K562 (cell line): ENCODE measurements at regions not wholly inside any gene's neighbourhood (a gene's known extent, or its start where the extent isn't known, plus 50 kb on each side); places are given as distances from the start of the nearest gene placed in this dataset.

ENCODE experiments used
- ATAC-seq: fragments of 200-7000 bp; cut with Tn5 transposase; 3 replicates; pipeline ENCODE4 v1.9.1; 2020; ENCODE audit warnings: moderate library complexity
- BruUV-seq: library from RNA; stranded (reverse); fragments of 400-500 nt; replicated peaks from 2 replicates; lab custom pipeline; 2021; lab: Mats Ljungman, UMichigan
- CTCF ChIA-PET: fragments of 300-600 bp; formaldehyde crosslinking; extraction: SDS; loops from one replicate; lab custom pipeline; 2021; ENCODE audit warnings: low intra/inter-chr PET ratio; lab: Yijun Ruan, JAX
- POLR2A ChIA-PET: fragments of 300-600, 350-650 bp; sonication (Branson Sonifier 250); formaldehyde crosslinking; extraction: SDS; loops from one replicate; lab custom pipeline; 2021; ENCODE audit warnings: antibody characterized with exemption, inconsistent platforms; lab: Yijun Ruan, JAX
- DNase-seq, 4 experiments: peaks; one replicate each; pipeline versions ENCODE4 v3.0.0 to v3.0.0-alpha.2; 2011 to 2018; ENCODE audit warnings: low spot score in 3 of 4, mixed read lengths in 3 of 4; ENCODE audit errors: extremely low read depth in 1 of 4
- FAIRE-seq: peaks from 2 replicates; lab custom pipeline; 2011; peaks lifted over from hg19 to GRCh38; lab: Jason Lieb, UNC
- H2AFZ ChIP-seq: 2 replicates; pipeline ENCODE4 v1.6.0; 2011; ENCODE audit warnings: low read depth, low read length, control low read depth, inconsistent platforms
- H3K27ac ChIP-seq: fragments of 200-600 bp; 3 replicates; pipeline ENCODE4 v1.8.0; 2011; ENCODE audit warnings: low read depth, mild to moderate bottlenecking, control low read depth, inconsistent platforms, low read length, moderate library complexity, mixed read lengths; ENCODE audit errors: extremely low read depth
- H3K27me3 ChIP-seq, 2 experiments: fragments of 300-600 bp in 1 of 2; 2 replicates in 1 of 2; 3 replicates in 1 of 2; pipeline versions ENCODE4 v1.6.0 to v1.8.0; 2011; ENCODE audit warnings: inconsistent platforms in 2 of 2, low read length in 2 of 2, mild to moderate bottlenecking in 1 of 2, mixed read lengths in 1 of 2, moderate library complexity in 1 of 2; ENCODE audit not compliant: control insufficient read depth in 2 of 2, insufficient read depth in 2 of 2
- H3K36me3 ChIP-seq: fragments of 300-600 bp; 3 replicates; pipeline ENCODE4 v1.8.0; 2011; ENCODE audit warnings: mild to moderate bottlenecking, low read length, inconsistent platforms; ENCODE audit not compliant: control insufficient read depth, insufficient read depth
- H3K4me1 ChIP-seq, 2 experiments: fragments of 200-600 bp in 1 of 2; replicated peaks in 1 of 2; 2 replicates in 1 of 2; 3 replicates in 1 of 2; pipeline versions ENCODE4 v1.5.1 to v1.8.0; 2011; ENCODE audit warnings: inconsistent platforms in 2 of 2, low read length in 2 of 2, mild to moderate bottlenecking in 1 of 2, mixed read lengths in 1 of 2, moderate library complexity in 1 of 2; ENCODE audit not compliant: control insufficient read depth in 2 of 2, insufficient read depth in 2 of 2
- H3K4me2 ChIP-seq: 2 replicates; pipeline ENCODE4 v1.6.1; 2011; ENCODE audit warnings: low read length, control low read depth, inconsistent platforms, mixed read lengths; ENCODE audit not compliant: insufficient read depth
- H3K4me3 ChIP-seq: fragments of 200-600 bp; sonication (generic), shearing (Covaris generic); 2 replicates; pipeline ENCODE4 v1.5.1; 2016; ENCODE audit warnings: control low read depth, inconsistent platforms
- H3K79me2 ChIP-seq: fragments of 200-600 bp; 3 replicates; pipeline ENCODE4 v1.8.0; 2011; ENCODE audit warnings: low read length, inconsistent platforms; ENCODE audit not compliant: control insufficient read depth, insufficient read depth
- H3K9ac ChIP-seq, 2 experiments: 2 replicates each; pipeline versions ENCODE4 v1.6.0 to v1.6.1; 2011; ENCODE audit warnings: low read depth in 2 of 2, low read length in 2 of 2, control low read depth in 1 of 2, inconsistent platforms in 1 of 2, mild to moderate bottlenecking in 1 of 2, mixed read lengths in 1 of 2; ENCODE audit not compliant: insufficient read depth in 1 of 2
- H3K9me1 ChIP-seq: one replicate; pipeline ENCODE4 v1.6.0; 2011; ENCODE audit warnings: inconsistent platforms, mild to moderate bottlenecking, low read length, moderate library complexity; ENCODE audit not compliant: control insufficient read depth, insufficient read depth
- H3K9me3 ChIP-seq: replicated peaks from 2 replicates; pipeline ENCODE4 v1.5.1; 2011; ENCODE audit warnings: low read depth, low read length, inconsistent platforms; ENCODE audit not compliant: control insufficient read depth, insufficient read depth
- H4K20me1 ChIP-seq: replicated peaks from 2 replicates; pipeline ENCODE4 v1.6.1; 2011; ENCODE audit warnings: low read length, inconsistent platforms, mixed read lengths; ENCODE audit not compliant: control insufficient read depth, insufficient read depth
- AFF4 ChIP-seq: sonication (generic); formaldehyde crosslinking; IDR thresholded peaks from 2 replicates; pipeline ENCODE4 v1.8.0; 2023; ENCODE audit warnings: mild to moderate bottlenecking, missing genetic modification reagents
- ASH1L ChIP-seq: fragments of 450-650 bp; IDR thresholded peaks from 2 replicates; pipeline ENCODE4 v1.6.1; 2018; ENCODE audit warnings: borderline replicate concordance, mild to moderate bottlenecking, low read depth; ENCODE audit not compliant: partially characterized antibody
- CCAR2 ChIP-seq: fragments of 200-400 bp; formaldehyde crosslinking; IDR thresholded peaks from 2 replicates; pipeline ENCODE4 v1.6.1; 2017; ENCODE audit warnings: mild to moderate bottlenecking, low read depth, low read length
- HLTF ChIP-seq: fragments of 450-650 bp; IDR thresholded peaks from 2 replicates; pipeline ENCODE4 v1.6.1; 2016
- KLF10 ChIP-seq: fragments of 250-450 bp; sonication (Bioruptor Pico); IDR thresholded peaks from 2 replicates; pipeline ENCODE4 v1.6.1; 2021; ENCODE audit warnings: matching md5 sums
- MAX ChIP-seq: sonication (generic); formaldehyde crosslinking; IDR thresholded peaks from 2 replicates; pipeline ENCODE4 v1.9.0; 2022; ENCODE audit warnings: mild to moderate bottlenecking, missing genetic modification reagents
- ZFP36 ChIP-seq: fragments of 150-350 bp; IDR thresholded peaks from 2 replicates; pipeline ENCODE4 v1.6.1; 2018; ENCODE audit warnings: low read length, low read depth; ENCODE audit not compliant: partially characterized antibody
- ZNF12 ChIP-seq: sonication (generic); formaldehyde crosslinking; IDR thresholded peaks from 2 replicates; pipeline ENCODE4 v1.4.0; 2020; ENCODE audit warnings: mild to moderate bottlenecking, missing genetic modification reagents
- ZNF282 ChIP-seq: sonication (generic); formaldehyde crosslinking; IDR thresholded peaks from 2 replicates; pipeline ENCODE4 v1.8.1; 2023; ENCODE audit warnings: missing genetic modification reagents
- WGBS: fragments of 100-300 bp; shearing (Covaris generic); methylation state at CpG from one replicate; pipeline ENCODE4 v1.1.6; 2016; ENCODE audit warnings: low coverage, mixed read lengths; ENCODE audit not compliant: insufficient coverage; ENCODE audit errors: missing lambda C conversion rate; 5-methylcytosine and 5-hydroxymethylcytosine counted together
- in situ Hi-C: fragments of 300-500 bp; cut with MboI; formaldehyde crosslinking; loops from 4 replicates; pipeline ENCODE4 v1.15.0; 2018; ENCODE audit warnings: inconsistent platforms, mixed read lengths
- intact Hi-C: fragments of 100-400 bp; cut with micrococcal nuclease; formaldehyde crosslinking; loops from 2 replicates; pipeline ENCODE4 v1.14.2; 2022

- H2AFZ ChIP-seq = no peak overlapping the region
- CTCF ChIA-PET = no interaction called here
- H3K4me2 ChIP-seq = no peak overlapping the region
- H3K4me1 ChIP-seq = no peaks in the 10 kb centered on the region
- H4K20me1 ChIP-seq = no peaks in the 10 kb centered on the region
- H3K27me3 ChIP-seq = peaks cover 0 to 11% of the 10 kb centered on the region in 2 experiments; a peak in 2 of 5 replicates
- no TSS peak for BruUV-seq
- no peaks in the 10 kb centered on the region for H3K9me1 ChIP-seq
- H3K27ac ChIP-seq = no peak overlapping the region
- intact Hi-C loops = no loop called here
- H3K9ac ChIP-seq = no peak overlapping the region
- WGBS = 0% methylated on average over 13 of the region's 13 CpGs
- no peaks in the 10 kb centered on the region for H3K79me2 ChIP-seq
- DNase-seq (no peak), ATAC-seq (no peak), FAIRE-seq (no peak)
- POLR2A ChIA-PET = no interaction called here
- H3K4me3 ChIP-seq = no peak overlapping the region
- H3K9me3 ChIP-seq = no peaks in the 10 kb centered on the region
- TF ChIP-seq KLF10 (no peak), HLTF (no peak), AFF4 (no peak), ZFP36 (no peak), ZNF12 (CRISPR knock-in tag) (no peak), ASH1L (no peak), ZNF282 (no peak), MAX (no peak), CCAR2 (no peak)
- H3K36me3 ChIP-seq = no peaks in the 10 kb centered on the region
- in situ Hi-C loops = no loop called here
Observed at GRCh38 chr19:30846102-30846501, 473.9 kb downstream of the ZNF536 start.
